Endothelial cell of umbilical vein (primary cell): ENCODE measurements at regions not wholly inside any gene's neighbourhood (a gene's known extent, or its start where the extent isn't known, plus 50 kb on each side); places are given as distances from the start of the nearest gene placed in this dataset.

Source experiments
- BruUV-seq: library from RNA; stranded (reverse); fragments of 400-500 nt; replicated peaks from 2 replicates; lab custom pipeline; 2021; lab: Mats Ljungman, UMichigan
- CTCF ChIA-PET: fragments of 300-600, 350-600 bp; sonication (Branson Sonifier 250); formaldehyde crosslinking; loops from one replicate; lab custom pipeline; 2021; ENCODE audit warnings: antibody characterized with exemption, inconsistent platforms; lab: Charles Lee
- POLR2A ChIA-PET: fragments of 300-600, 350-600 bp; sonication (Branson Sonifier 250); formaldehyde crosslinking; loops from one replicate; lab custom pipeline; 2021; ENCODE audit warnings: antibody characterized with exemption, inconsistent platforms; lab: Charles Lee
- DNase-seq: peaks from one replicate; pipeline ENCODE4 v3.0.0-alpha.2; 2011; ENCODE audit warnings: low read depth, low spot score
- FAIRE-seq: peaks from 2 replicates; lab custom pipeline; 2011; peaks lifted over from hg19 to GRCh38; lab: Jason Lieb, UNC
- H2AFZ ChIP-seq: 2 replicates; pipeline ENCODE4 v1.6.0; 2012; ENCODE audit warnings: low read depth, low read length, control low read depth, inconsistent platforms
- H3K27ac ChIP-seq: 2 replicates; pipeline ENCODE4 v1.5.1; 2011; ENCODE audit warnings: low read depth, mild to moderate bottlenecking, control low read depth, low read length, moderate library complexity; ENCODE audit not compliant: insufficient read depth
- H3K27me3 ChIP-seq, 2 experiments: 2 replicates each; pipeline versions ENCODE4 v1.6.0 to v1.6.1; 2011; ENCODE audit warnings: low read length in 2 of 2, mixed read lengths in 1 of 2; ENCODE audit not compliant: control insufficient read depth in 2 of 2, insufficient read depth in 2 of 2
- H3K36me3 ChIP-seq, 2 experiments: 2 replicates in 1 of 2; 3 replicates in 1 of 2; pipeline ENCODE4 v1.5.1; 2011; ENCODE audit warnings: low read length in 2 of 2, mild to moderate bottlenecking in 1 of 2, moderate library complexity in 1 of 2; ENCODE audit not compliant: control insufficient read depth in 2 of 2, insufficient read depth in 2 of 2; ENCODE audit errors: extremely low read depth in 1 of 2
- H3K4me1 ChIP-seq: 3 replicates; pipeline ENCODE4 v1.5.1; 2011; ENCODE audit warnings: mild to moderate bottlenecking, low read length; ENCODE audit not compliant: control insufficient read depth, insufficient read depth; ENCODE audit errors: extremely low read depth
- H3K4me2 ChIP-seq: 2 replicates; pipeline ENCODE4 v1.6.1; 2011; ENCODE audit warnings: low read length, control low read depth, mixed read lengths; ENCODE audit not compliant: insufficient read depth
- H3K4me3 ChIP-seq, 3 experiments: fragments of 200-600 bp in 1 of 3; sonication (generic), shearing (Covaris generic) in 1 of 3; replicated peaks in 1 of 3; 2 replicates each; pipeline ENCODE4 v1.5.1; 2011 to 2016; ENCODE audit warnings: control low read depth in 3 of 3, low read length in 3 of 3, mild to moderate bottlenecking in 2 of 3, inconsistent platforms in 1 of 3, low read depth in 1 of 3, moderate library complexity in 1 of 3; ENCODE audit not compliant: insufficient read depth in 1 of 3
- H3K79me2 ChIP-seq: 2 replicates; pipeline ENCODE4 v1.6.0; 2012; ENCODE audit warnings: low read length, inconsistent platforms; ENCODE audit not compliant: control insufficient read depth, insufficient read depth
- H3K9ac ChIP-seq: replicated peaks from 2 replicates; pipeline ENCODE3; 2011; ENCODE audit warnings: low read length, control low read depth; ENCODE audit not compliant: insufficient read depth; ENCODE audit errors: extremely low read depth
- H3K9me1 ChIP-seq: replicated peaks from 3 replicates; pipeline ENCODE4 v1.6.0; 2011; ENCODE audit warnings: mild to moderate bottlenecking, low read length; ENCODE audit not compliant: control insufficient read depth, insufficient read depth; ENCODE audit errors: extremely low read depth
- H3K9me3 ChIP-seq: replicated peaks from 2 replicates; pipeline ENCODE4 v1.5.1; 2012; ENCODE audit warnings: low read length, inconsistent platforms; ENCODE audit not compliant: control insufficient read depth, insufficient read depth
- H4K20me1 ChIP-seq: replicated peaks from 2 replicates; pipeline ENCODE3; 2011; ENCODE audit warnings: mild to moderate bottlenecking, low read length; ENCODE audit not compliant: control insufficient read depth, insufficient read depth; ENCODE audit errors: extremely low read depth
- CTCF ChIP-seq, 2 donors: IDR thresholded peaks; 1 replicate in 1 of 2; 2 replicates in 1 of 2; pipeline ENCODE4 v1.5.1; 2011; ENCODE audit warnings: low read length in 2 of 2, mild to moderate bottlenecking in 2 of 2, moderate library complexity in 2 of 2, control low read depth in 1 of 2, inconsistent platforms in 1 of 2, low read depth in 1 of 2; ENCODE audit not compliant: insufficient read depth in 1 of 2; ENCODE audit errors: extremely low read depth in 1 of 2
- EZH2 ChIP-seq: IDR thresholded peaks from 2 replicates; pipeline ENCODE4 v1.6.1; 2012; ENCODE audit warnings: borderline replicate concordance, low read depth, mild to moderate bottlenecking, moderate library complexity, low read length, inconsistent platforms; ENCODE audit not compliant: severe bottlenecking
- FOS ChIP-seq: IDR thresholded peaks from 2 replicates; pipeline ENCODE4 v1.6.1; 2011; ENCODE audit warnings: mild to moderate bottlenecking, low read length, moderate library complexity, borderline replicate concordance; ENCODE audit not compliant: insufficient read depth
- GATA2 ChIP-seq: IDR thresholded peaks from 2 replicates; pipeline ENCODE4 v1.7.0; 2011; ENCODE audit warnings: low read depth, mild to moderate bottlenecking, moderate library complexity, mixed read lengths, low read length; ENCODE audit not compliant: insufficient read length, insufficient read depth
- JUN ChIP-seq: IDR thresholded peaks from 2 replicates; pipeline ENCODE4 v1.6.1; 2011; ENCODE audit warnings: borderline replicate concordance, low read depth; ENCODE audit not compliant: insufficient read length, insufficient read depth
- MAX ChIP-seq: IDR thresholded peaks from 2 replicates; pipeline ENCODE4 v1.6.1; 2011; ENCODE audit not compliant: insufficient read depth, insufficient read length
- MYC ChIP-seq: IDR thresholded peaks from one replicate; pipeline ENCODE4 v1.6.1; 2011; ENCODE audit warnings: mild to moderate bottlenecking, low read depth, low read length
- POLR2A ChIP-seq: IDR thresholded peaks from 2 replicates; pipeline ENCODE4 v1.6.1; 2012; ENCODE audit warnings: low read depth, mild to moderate bottlenecking, control low read depth, low read length
- POLR2AphosphoS5 ChIP-seq: IDR thresholded peaks from 2 replicates; pipeline ENCODE4 v1.6.1; 2012; ENCODE audit warnings: low read depth, mild to moderate bottlenecking, control low read depth, low read length, moderate library complexity; ENCODE audit not compliant: insufficient read depth
- dilution Hi-C: fragments of 300-500 bp; cut with MboI; formaldehyde crosslinking; loops from one replicate; pipeline ENCODE4 v1.15.0; 2019; ENCODE audit warnings: low sequenced_read_pairs; ENCODE audit not compliant: extremely low pct_ligation_motif_present
- intact Hi-C: fragments of 100-400 bp; cut with micrococcal nuclease; formaldehyde crosslinking; loops from one replicate; pipeline ENCODE4 v1.10.0; 2022

GRCh38 chr2:75428646-75429443, 131.9 kb downstream of the EVA1A start:
- Histone ChIP-seq H3K4me1 (no peaks in the 10 kb centered on the region), H3K9me1 (no peaks in the 10 kb centered on the region), H3K9me3 (no peaks in the 10 kb centered on the region), H3K27me3 (peaks cover 1 to 3% of the 10 kb centered on the region in 2 experiments), H3K36me3 (no peaks in the 10 kb centered on the region), H3K9ac (no peak overlapping the region), H3K4me2 (no peak overlapping the region), H2AFZ (no peak overlapping the region), H3K27ac (no peak overlapping the region), H3K79me2 (no peaks in the 10 kb centered on the region), H3K4me3 (no peak overlapping the region), H4K20me1 (no peaks in the 10 kb centered on the region)
- dilution Hi-C loops = no loop called here
- no peak for FAIRE-seq
- DNase-seq = no peak
- BruUV-seq = no TSS peak
- POLR2A ChIA-PET = no interaction called here
- intact Hi-C loops = no loop called here
- CTCF ChIA-PET = interaction anchor here (1.3 kb wide), 1 partner anchor 179 kb away, joined by 4 read pairs; no protein-coding TSS in a partner anchor
- TF ChIP-seq MAX (no peak), GATA2 (no peak), FOS (no peak), POLR2A (no peak), CTCF (IDR thresholded peaks at IDR 0.05; ENCODE audit: extremely low read depth in 1 of 2, insufficient read depth in 1 of 2, low read depth in 1 of 2, low read length in 2 of 2) (no peak), POLR2AphosphoS5 (no peak), JUN (no peak), MYC (no peak), EZH2 (no peak)
